WTC11 (cell line): ENCODE measurements at regions not wholly inside any gene's neighbourhood (a gene's known extent, or its start where the extent isn't known, plus 50 kb on each side); places are given as distances from the start of the nearest gene placed in this dataset.

ENCODE experiments used
- FOXP4 ChIP-seq: sonication (generic); formaldehyde crosslinking; IDR thresholded peaks from 2 replicates; pipeline ENCODE4 v1.8.0; 2022; ENCODE audit warnings: mild to moderate bottlenecking, missing genetic modification reagents
- JUN ChIP-seq: sonication (generic); formaldehyde crosslinking; IDR thresholded peaks from 2 replicates; pipeline ENCODE4 v1.8.0; 2023; ENCODE audit warnings: mild to moderate bottlenecking, missing genetic modification reagents
- PRDM15 ChIP-seq: sonication (generic); formaldehyde crosslinking; IDR thresholded peaks from 2 replicates; pipeline ENCODE4 v1.8.0; 2022; ENCODE audit warnings: missing genetic modification reagents
- SMAD4 ChIP-seq: sonication (generic); formaldehyde crosslinking; IDR thresholded peaks from 2 replicates; pipeline ENCODE4 v1.8.0; 2022; ENCODE audit warnings: mild to moderate bottlenecking, missing genetic modification reagents
- SP1 ChIP-seq: sonication (generic); formaldehyde crosslinking; conservative IDR thresholded peaks from 2 replicates; pipeline ENCODE4 v1.8.1; 2022; ENCODE audit warnings: missing genetic modification reagents
- ZNF263 ChIP-seq: sonication (generic); formaldehyde crosslinking; IDR thresholded peaks from 2 replicates; pipeline ENCODE4 v1.8.1; 2022; ENCODE audit warnings: low read depth, mild to moderate bottlenecking, moderate library complexity, missing genetic modification reagents
- ZNF281 ChIP-seq: sonication (generic); formaldehyde crosslinking; IDR thresholded peaks from 2 replicates; pipeline ENCODE4 v1.8.0; 2023; ENCODE audit warnings: mild to moderate bottlenecking, missing genetic modification reagents
- TF ChIP-seq, protein P1 (sequence below): fragments of 200-600 bp; IDR thresholded peaks from 2 replicates; pipeline ENCODE4 v1.8.0; 2022; ENCODE audit warnings: antibody characterized with exemption
- TF ChIP-seq, protein P2 (sequence below): sonication (generic); formaldehyde crosslinking; IDR thresholded peaks from 2 replicates; pipeline ENCODE4 v1.8.1; 2022; ENCODE audit warnings: low read depth, mild to moderate bottlenecking, moderate library complexity, missing genetic modification reagents, borderline replicate concordance
- TF ChIP-seq, protein P3 (sequence below): sonication (generic); formaldehyde crosslinking; IDR thresholded peaks from 2 replicates; pipeline ENCODE4 v1.8.0; 2022; ENCODE audit warnings: mild to moderate bottlenecking, missing genetic modification reagents
- TF ChIP-seq, protein P4 (sequence below): sonication (generic); formaldehyde crosslinking; IDR thresholded peaks from 2 replicates; pipeline ENCODE4 v1.8.1; 2023; ENCODE audit warnings: mild to moderate bottlenecking, moderate library complexity, missing genetic modification reagents

DNA sequence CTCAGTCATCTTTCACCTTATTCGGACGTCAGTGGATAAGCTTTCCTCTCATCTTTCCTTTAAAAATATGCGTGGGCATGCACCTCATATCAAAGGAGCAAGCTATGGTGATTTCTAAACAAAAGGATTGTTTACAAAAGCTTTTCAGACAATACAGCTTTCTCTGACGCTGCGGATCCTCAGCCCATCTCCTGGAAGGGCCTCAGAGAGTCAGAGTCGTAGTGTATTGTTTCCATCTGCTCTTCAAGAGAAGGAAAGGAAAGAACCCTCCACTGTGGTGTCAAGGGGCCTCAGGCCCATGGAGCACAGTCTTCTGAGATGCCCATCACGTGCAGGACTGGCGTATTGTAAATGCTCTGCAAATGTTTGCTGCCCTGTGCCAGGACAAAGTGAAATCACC, 163.4 kb upstream of the MAP1B start:
- TF ChIP-seq, protein P1, sequence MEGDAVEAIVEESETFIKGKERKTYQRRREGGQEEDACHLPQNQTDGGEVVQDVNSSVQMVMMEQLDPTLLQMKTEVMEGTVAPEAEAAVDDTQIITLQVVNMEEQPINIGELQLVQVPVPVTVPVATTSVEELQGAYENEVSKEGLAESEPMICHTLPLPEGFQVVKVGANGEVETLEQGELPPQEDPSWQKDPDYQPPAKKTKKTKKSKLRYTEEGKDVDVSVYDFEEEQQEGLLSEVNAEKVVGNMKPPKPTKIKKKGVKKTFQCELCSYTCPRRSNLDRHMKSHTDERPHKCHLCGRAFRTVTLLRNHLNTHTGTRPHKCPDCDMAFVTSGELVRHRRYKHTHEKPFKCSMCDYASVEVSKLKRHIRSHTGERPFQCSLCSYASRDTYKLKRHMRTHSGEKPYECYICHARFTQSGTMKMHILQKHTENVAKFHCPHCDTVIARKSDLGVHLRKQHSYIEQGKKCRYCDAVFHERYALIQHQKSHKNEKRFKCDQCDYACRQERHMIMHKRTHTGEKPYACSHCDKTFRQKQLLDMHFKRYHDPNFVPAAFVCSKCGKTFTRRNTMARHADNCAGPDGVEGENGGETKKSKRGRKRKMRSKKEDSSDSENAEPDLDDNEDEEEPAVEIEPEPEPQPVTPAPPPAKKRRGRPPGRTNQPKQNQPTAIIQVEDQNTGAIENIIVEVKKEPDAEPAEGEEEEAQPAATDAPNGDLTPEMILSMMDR, result no peak
- no peak for TF ChIP-seq ZNF263
- no peak for TF ChIP-seq SMAD4
- TF ChIP-seq, protein P2, sequence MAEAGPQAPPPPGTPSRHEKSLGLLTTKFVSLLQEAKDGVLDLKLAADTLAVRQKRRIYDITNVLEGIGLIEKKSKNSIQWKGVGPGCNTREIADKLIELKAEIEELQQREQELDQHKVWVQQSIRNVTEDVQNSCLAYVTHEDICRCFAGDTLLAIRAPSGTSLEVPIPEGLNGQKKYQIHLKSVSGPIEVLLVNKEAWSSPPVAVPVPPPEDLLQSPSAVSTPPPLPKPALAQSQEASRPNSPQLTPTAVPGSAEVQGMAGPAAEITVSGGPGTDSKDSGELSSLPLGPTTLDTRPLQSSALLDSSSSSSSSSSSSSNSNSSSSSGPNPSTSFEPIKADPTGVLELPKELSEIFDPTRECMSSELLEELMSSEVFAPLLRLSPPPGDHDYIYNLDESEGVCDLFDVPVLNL (CRISPR knock-in tag), result no peak
- no peak for TF ChIP-seq SP1
- TF ChIP-seq ZNF281 (CRISPR knock-in tag), result no peak
- TF ChIP-seq, protein P3, sequence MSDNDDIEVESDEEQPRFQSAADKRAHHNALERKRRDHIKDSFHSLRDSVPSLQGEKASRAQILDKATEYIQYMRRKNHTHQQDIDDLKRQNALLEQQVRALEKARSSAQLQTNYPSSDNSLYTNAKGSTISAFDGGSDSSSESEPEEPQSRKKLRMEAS, result no peak
- no peak for TF ChIP-seq PRDM15 (CRISPR knock-in tag)
- TF ChIP-seq, protein P4, sequence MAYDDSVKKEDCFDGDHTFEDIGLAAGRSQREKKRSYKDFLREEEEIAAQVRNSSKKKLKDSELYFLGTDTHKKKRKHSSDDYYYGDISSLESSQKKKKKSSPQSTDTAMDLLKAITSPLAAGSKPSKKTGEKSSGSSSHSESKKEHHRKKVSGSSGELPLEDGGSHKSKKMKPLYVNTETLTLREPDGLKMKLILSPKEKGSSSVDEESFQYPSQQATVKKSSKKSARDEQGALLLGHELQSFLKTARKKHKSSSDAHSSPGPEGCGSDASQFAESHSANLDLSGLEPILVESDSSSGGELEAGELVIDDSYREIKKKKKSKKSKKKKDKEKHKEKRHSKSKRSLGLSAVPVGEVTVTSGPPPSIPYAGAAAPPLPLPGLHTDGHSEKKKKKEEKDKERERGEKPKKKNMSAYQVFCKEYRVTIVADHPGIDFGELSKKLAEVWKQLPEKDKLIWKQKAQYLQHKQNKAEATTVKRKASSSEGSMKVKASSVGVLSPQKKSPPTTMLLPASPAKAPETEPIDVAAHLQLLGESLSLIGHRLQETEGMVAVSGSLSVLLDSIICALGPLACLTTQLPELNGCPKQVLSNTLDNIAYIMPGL (CRISPR knock-in tag), result no peak
- no peak for TF ChIP-seq JUN (CRISPR knock-in tag)
- no peak for TF ChIP-seq FOXP4 (CRISPR knock-in tag)
